SHP77 treated with DMSO at 0.1 percent for 48 hours (cell line): ENCODE measurements at regions not wholly inside any gene's neighbourhood (a gene's known extent, or its start where the extent isn't known, plus 50 kb on each side); places are given as distances from the start of the nearest gene placed in this dataset.
"Not testable (repeated sequence)": the region's sequence is repeated elsewhere in the genome, so short reads cannot be mapped to it uniquely, and the experiment has no call there.

ENCODE experiments used
- DNase-seq: peaks from one replicate; lab custom pipeline; 2025; lab: John Stamatoyannopoulos, UW

DNA sequence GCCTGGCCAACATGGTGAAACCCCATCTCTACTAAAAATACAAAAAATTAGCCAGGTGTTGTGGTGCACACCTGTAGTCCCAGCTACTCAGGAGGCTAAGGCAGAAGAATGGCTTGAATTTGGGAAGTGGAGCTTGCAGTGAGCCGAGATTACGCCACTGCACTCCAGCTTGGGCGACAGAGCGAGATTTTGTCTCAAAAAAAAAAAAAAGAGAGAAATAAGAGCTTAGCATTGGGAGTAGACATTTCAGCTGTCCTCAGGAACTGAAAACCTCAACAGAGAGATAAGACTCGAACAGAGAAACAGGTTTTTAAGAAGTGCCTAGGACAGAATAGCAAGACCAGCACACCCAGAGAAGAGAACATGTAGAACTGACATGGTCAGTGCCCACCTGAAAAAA lies 262.6 kb upstream of the RAB4A start:
- DNase-seq = not testable (repeated sequence)

DNA sequence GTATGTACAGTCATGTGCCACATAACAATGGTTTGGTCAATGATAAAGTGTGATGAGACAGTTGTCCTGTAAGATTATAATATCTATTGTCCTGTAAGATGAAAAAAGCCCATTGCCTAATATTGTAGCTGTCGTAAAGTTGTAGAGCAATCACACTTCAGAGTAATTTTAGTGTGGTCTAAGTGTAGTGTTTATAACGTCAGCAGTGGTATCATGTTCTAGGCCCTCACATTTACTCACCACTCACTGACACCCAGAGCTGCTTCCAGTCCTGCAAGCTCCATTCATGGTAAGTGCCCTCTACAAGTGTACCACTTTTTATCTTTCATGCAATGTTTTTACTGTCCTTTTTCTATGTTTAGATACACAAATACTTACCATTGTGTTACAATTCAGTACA lies 259.9 kb upstream of the RAB4A start:
- no peak for DNase-seq

GRCh38 chr1:229012823-229013222 lies 258.1 kb upstream of the RAB4A start:
- DNase-seq = no peak

DNA sequence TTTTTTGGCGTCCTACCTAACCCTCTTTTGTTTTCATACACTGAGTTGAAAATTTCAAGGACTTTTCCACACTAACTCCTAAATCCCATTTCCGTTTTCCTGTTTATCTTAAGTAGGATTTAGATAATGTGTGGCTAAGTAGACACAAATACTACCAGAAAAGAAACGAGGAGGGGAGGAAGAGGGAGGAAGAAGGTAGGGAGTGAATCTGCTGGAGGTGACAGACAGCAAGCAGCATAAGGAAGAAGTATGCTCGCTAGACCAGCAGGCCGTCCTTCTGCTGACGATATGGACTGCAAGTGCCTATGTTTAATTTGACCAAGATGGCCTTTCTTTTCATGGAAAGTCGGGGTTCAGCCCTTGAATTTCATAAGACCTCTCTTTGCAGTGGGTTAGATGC lies 256.9 kb upstream of the RAB4A start:
- no peak for DNase-seq

- DNase-seq = no peak
Observed at GRCh38 chr1:229015806-229016205, 255.1 kb upstream of the RAB4A start.

GRCh38 chr1:229017091-229017490 lies 253.8 kb upstream of the RAB4A start:
- no peak for DNase-seq

DNA sequence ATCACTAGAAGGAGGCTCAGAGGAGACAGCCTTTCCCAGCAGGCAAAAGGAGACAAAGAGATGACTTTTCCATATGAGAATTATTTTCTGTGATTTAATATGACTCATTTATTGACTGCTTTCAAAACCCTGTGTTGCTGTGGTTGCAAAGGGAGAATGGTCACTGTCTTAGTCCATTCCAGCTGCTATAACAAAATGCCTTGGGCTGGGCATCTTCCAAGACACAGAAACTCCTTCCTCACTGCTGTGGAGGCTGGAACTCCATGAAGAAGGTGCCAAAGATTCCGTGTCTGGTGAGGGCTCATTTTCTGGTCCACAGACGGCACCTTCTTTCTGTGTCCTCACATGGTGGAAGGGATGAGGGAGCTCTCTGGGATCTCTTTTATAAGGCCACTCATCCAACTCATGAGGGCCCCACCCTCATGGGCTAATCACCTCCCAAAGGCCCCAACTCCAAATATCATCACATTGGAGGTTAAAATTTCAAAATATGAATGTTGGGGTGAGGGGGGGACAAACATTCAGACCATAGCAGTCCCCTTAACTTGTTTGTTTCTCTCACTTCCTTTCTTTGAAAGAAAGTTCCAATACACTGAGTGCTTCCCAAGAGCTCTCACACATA lies 252.1 kb upstream of the RAB4A start:
- DNase-seq = no peak

DNA sequence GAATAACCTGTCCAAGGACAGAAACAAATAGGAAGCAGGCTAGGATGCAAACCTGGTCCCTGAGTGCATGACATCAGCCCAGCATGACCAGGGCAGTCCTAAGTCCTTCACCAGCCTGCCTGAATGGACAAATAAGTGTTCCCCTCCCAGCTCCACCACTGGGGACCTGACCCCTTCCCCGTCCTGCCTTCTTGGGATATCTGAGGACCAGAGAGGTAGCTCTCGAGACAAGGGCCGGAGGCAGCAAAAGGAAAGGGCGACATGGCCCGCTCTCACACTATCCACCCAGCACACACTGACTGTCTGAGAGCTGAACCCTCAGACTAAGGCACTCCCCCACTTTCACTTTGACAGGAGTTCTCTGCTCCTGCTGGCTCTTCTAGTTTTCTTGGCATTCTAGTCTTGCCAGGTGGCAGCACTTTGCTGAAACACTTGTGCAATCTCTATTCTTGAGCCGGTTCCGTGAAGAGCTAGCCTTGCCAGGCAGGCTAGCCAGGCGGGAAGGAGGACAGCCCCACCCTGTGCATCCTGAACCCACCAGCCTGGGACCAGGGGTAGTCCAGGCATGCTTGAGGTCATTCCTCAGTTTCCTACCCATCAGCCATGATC lies 251.1 kb upstream of the RAB4A start:
- no peak for DNase-seq

DNA sequence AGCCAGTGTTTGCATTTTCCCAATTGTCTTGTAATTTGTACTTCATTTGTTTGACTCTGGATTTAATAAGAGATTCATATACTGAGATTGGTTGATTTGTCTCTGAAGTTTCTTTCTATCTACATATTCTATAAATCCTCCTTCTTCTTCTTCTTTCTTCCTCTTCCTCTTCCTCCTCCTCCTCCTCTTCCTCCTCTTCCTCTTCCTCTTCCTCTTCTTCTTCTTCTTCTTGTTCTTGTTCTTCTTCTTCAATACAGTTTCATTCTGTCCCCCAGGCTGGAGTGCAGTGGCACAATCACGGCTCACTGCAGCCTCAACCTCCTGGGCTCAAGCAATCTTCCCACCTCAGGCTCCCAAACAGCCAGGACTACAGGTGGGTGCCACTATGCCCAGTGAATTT lies 249.9 kb upstream of the RAB4A start:
- not testable (repeated sequence) for DNase-seq

DNA sequence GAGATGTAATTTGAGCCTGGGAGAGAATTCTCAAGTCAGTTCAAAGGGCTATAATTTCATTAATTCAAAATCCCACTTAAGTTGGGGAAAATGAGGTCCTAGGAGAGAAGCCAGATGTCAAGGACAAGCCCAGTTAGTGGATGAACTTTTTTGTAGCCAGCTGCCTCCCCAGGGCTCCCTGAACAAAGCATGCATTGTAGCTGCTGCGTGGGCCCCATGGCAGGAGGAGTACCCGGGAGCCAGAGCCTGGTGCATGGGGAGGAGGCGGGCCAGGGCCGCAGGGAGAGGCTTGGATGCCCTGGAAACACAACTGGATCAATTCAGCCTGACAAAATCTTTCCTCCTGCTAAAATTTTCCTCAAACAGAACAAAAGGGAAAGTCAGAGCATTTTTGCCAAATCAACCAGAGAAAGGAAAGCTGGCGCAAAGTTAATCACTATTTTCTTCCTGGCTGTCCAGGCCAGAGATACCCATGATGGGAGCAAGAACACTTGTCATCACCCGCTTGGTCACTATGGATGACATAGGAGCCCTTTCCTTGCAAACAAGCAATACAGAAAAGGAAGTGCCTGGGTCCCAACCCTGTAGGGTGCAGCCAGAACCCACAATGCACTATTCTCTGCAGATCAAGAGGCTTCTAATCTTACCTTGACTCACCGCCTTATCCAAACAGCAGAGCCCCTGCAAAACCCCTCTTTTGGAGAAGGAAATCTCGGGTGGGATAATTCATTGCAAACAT lies 248.1 kb upstream of the RAB4A start:
- no peak for DNase-seq

DNA sequence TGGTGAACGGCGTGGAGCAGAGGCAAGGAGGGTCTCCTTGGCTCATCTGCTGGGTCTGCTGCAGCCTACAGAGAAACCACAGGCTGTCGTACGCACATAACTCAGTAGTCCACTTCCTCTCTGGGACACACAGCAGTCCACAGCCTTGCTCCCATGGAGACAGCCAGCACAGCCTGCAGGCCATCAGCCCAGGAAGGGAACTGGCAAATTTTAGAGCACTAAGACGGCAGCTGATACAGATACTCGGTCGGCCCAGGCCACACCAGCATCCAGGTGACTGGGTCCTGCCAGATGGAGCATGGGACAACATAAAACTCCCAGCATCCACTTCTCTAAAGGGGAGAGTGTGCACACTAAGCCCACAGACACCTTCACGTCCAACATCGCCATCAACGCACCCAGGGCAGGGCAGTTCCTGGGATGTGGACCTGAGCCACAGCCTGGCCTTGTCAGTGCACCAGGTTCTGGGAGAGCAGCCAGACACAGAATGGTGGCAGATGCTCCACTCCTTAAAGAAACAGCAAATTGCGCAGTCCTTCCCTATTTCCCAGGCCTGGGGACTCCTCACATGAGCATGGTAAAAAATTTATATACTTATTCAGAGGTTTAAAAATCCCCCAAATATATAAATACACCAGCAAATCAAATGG lies 247.1 kb upstream of the RAB4A start:
- DNase-seq = no peak

DNA sequence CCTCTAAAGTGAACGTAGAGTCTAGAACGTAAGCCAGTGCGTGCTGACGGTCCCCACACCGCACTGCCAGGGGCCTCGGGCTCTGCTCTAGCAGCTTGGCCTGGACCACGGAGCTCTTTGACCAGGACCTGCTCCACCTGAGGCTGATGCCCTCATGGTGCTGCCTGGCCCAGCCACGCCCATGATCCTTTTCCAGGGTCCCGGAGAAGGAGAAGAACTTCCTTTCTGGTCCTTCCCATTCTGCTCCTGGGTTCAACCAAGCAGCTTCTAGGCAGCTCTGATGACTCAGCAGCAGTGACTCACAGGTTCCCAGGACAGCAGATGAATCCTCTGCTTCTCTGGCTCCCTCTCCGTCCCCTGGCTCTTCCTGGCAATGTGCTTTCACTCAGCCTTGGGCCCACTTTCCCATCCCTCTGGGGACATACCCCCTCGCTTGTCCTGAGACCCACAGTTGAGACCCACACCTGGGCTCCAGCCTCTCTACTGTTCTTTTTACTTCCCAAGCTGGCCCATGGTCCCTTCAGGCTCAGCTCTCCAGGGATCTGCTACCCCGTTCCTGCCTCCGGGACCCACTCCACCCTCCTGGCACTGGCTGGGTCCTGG lies 246.3 kb upstream of the RAB4A start:
- DNase-seq = no peak

DNA sequence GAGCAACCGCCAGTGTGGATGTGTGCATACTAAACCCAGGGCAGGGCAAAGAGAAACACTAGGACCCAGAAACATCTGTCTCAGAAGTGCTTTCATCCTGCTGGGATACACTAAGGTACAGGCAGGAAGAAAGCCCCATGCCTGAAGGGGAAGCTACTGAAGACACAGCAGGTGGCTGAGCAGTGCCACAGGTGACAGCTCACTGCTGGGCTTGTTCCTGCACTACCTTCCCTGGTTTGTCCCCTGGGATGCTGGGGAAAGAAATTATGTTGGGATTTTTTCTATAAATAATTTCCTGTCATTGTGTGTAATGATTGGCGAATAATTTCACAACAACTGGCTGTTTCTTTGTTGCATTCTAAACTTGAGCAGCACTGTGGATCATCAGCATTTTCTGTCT lies 245.3 kb upstream of the RAB4A start:
- no peak for DNase-seq

DNA sequence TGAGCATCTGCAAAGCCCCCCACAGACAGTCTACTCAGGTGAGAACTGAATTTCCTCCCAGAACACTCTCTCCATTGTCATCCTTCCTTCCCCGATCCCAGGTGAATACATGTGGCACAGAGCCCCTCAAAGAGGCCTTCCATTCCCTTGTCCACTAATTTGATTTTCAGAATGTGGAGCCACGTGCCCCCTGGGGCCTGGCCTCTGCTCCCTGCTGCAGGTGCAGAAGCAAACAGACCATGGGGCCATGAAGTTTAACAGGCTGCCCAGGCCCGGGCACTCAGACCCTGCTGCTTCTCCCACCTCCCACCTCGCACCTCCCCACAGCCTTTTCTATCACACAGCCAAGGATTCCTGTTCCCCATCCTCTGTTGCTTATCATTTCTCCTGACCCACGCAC lies 243.8 kb upstream of the RAB4A start:
- no peak for DNase-seq

- no peak for DNase-seq
Observed at GRCh38 chr1:229027622-229028182, 243.2 kb upstream of the RAB4A start.

DNA sequence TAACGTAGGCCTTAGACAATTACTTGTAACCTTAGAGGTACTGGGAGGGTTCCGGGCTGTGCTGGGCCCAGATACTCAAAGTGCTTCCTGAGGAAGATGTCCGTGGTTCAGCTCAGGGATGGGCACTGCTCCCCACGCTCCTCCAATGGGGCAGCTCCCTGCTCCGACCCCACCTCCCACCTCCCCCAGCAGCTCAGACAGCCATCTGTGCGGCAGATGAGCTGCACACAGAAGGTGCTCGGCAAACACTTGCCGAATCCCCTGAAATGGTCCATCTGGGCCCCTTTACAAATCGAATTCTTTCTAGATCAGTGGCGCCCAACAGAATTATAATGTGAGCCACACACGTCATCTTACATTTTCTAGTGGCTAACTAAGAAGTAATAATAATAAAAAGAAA lies 242.4 kb upstream of the RAB4A start:
- DNase-seq = no peak

DNA sequence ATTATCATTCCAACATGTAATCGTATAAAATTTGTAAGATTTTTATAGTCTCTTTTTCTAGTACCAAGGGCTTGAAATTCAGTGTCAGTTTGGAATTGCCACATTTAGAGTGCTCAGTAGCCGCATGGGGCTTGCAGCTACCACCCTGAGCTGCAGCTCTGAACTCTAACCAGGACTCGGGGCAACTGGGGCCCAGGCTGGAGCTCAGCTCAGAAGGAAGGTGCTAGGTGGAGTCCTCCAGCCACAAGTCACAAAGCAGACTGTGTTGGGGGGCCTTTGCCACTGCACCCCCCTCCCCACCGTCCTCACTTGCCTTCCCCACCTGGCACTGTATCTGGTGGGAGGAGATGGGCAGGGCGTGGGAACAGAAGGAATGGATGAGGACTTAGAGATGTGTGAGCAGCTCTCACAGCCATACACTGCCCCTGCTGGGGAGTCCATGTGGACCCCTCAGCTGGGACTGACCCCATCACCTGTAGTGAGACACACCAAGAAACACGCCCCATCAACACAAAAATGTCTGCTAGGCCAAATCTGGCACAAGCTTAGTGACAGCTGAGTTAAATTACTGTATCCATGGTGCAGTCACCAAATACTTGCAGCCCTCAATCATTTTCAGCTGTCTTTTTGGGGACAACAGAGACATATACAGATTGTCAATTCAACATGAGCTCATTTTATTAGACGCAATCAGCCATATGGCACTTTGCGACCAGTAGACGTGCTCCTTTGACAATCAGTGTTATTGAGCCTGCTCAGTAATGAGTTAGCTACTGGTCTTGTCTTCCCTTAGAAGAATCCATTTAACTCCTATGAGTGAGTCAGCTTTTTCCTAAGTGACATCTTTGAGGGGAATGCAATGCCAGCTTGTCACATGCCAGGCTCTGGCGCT lies 241.7 kb upstream of the RAB4A start:
- no peak for DNase-seq

GRCh38 chr1:229029879-229030235 lies 241.1 kb upstream of the RAB4A start:
- DNase-seq = no peak

GRCh38 chr1:229030630-229031029 lies 240.3 kb upstream of the RAB4A start:
- DNase-seq = no peak

- no peak for DNase-seq
Observed at GRCh38 chr1:229031061-229031460, 239.8 kb upstream of the RAB4A start.
